K562 (cell line): ENCODE measurements at regions not wholly inside any gene's neighbourhood (a gene's known extent, or its start where the extent isn't known, plus 50 kb on each side); places are given as distances from the start of the nearest gene placed in this dataset.

Source experiments
- ATAC-seq: fragments of 200-7000 bp; cut with Tn5 transposase; 3 replicates; pipeline ENCODE4 v1.9.1; 2020; ENCODE audit warnings: moderate library complexity
- BruUV-seq: library from RNA; stranded (reverse); fragments of 400-500 nt; replicated peaks from 2 replicates; lab custom pipeline; 2021; lab: Mats Ljungman, UMichigan
- CTCF ChIA-PET: fragments of 300-600 bp; formaldehyde crosslinking; extraction: SDS; loops from one replicate; lab custom pipeline; 2021; ENCODE audit warnings: low intra/inter-chr PET ratio; lab: Yijun Ruan, JAX
- POLR2A ChIA-PET: fragments of 300-600, 350-650 bp; sonication (Branson Sonifier 250); formaldehyde crosslinking; extraction: SDS; loops from one replicate; lab custom pipeline; 2021; ENCODE audit warnings: antibody characterized with exemption, inconsistent platforms; lab: Yijun Ruan, JAX
- DNase-seq, 4 experiments: peaks; one replicate each; pipeline versions ENCODE4 v3.0.0 to v3.0.0-alpha.2; 2011 to 2018; ENCODE audit warnings: low spot score in 3 of 4, mixed read lengths in 3 of 4; ENCODE audit errors: extremely low read depth in 1 of 4
- FAIRE-seq: peaks from 2 replicates; lab custom pipeline; 2011; peaks lifted over from hg19 to GRCh38; lab: Jason Lieb, UNC
- H2AFZ ChIP-seq: 2 replicates; pipeline ENCODE4 v1.6.0; 2011; ENCODE audit warnings: low read depth, low read length, control low read depth, inconsistent platforms
- H3K27ac ChIP-seq: fragments of 200-600 bp; 3 replicates; pipeline ENCODE4 v1.8.0; 2011; ENCODE audit warnings: low read depth, mild to moderate bottlenecking, control low read depth, inconsistent platforms, low read length, moderate library complexity, mixed read lengths; ENCODE audit errors: extremely low read depth
- H3K27me3 ChIP-seq, 2 experiments: fragments of 300-600 bp in 1 of 2; 2 replicates in 1 of 2; 3 replicates in 1 of 2; pipeline versions ENCODE4 v1.6.0 to v1.8.0; 2011; ENCODE audit warnings: inconsistent platforms in 2 of 2, low read length in 2 of 2, mild to moderate bottlenecking in 1 of 2, mixed read lengths in 1 of 2, moderate library complexity in 1 of 2; ENCODE audit not compliant: control insufficient read depth in 2 of 2, insufficient read depth in 2 of 2
- H3K36me3 ChIP-seq: fragments of 300-600 bp; 3 replicates; pipeline ENCODE4 v1.8.0; 2011; ENCODE audit warnings: mild to moderate bottlenecking, low read length, inconsistent platforms; ENCODE audit not compliant: control insufficient read depth, insufficient read depth
- H3K4me1 ChIP-seq, 2 experiments: fragments of 200-600 bp in 1 of 2; replicated peaks in 1 of 2; 2 replicates in 1 of 2; 3 replicates in 1 of 2; pipeline versions ENCODE4 v1.5.1 to v1.8.0; 2011; ENCODE audit warnings: inconsistent platforms in 2 of 2, low read length in 2 of 2, mild to moderate bottlenecking in 1 of 2, mixed read lengths in 1 of 2, moderate library complexity in 1 of 2; ENCODE audit not compliant: control insufficient read depth in 2 of 2, insufficient read depth in 2 of 2
- H3K4me2 ChIP-seq: 2 replicates; pipeline ENCODE4 v1.6.1; 2011; ENCODE audit warnings: low read length, control low read depth, inconsistent platforms, mixed read lengths; ENCODE audit not compliant: insufficient read depth
- H3K4me3 ChIP-seq: fragments of 200-600 bp; sonication (generic), shearing (Covaris generic); 2 replicates; pipeline ENCODE4 v1.5.1; 2016; ENCODE audit warnings: control low read depth, inconsistent platforms
- H3K79me2 ChIP-seq: fragments of 200-600 bp; 3 replicates; pipeline ENCODE4 v1.8.0; 2011; ENCODE audit warnings: low read length, inconsistent platforms; ENCODE audit not compliant: control insufficient read depth, insufficient read depth
- H3K9ac ChIP-seq, 2 experiments: 2 replicates each; pipeline versions ENCODE4 v1.6.0 to v1.6.1; 2011; ENCODE audit warnings: low read depth in 2 of 2, low read length in 2 of 2, control low read depth in 1 of 2, inconsistent platforms in 1 of 2, mild to moderate bottlenecking in 1 of 2, mixed read lengths in 1 of 2; ENCODE audit not compliant: insufficient read depth in 1 of 2
- H3K9me1 ChIP-seq: one replicate; pipeline ENCODE4 v1.6.0; 2011; ENCODE audit warnings: inconsistent platforms, mild to moderate bottlenecking, low read length, moderate library complexity; ENCODE audit not compliant: control insufficient read depth, insufficient read depth
- H3K9me3 ChIP-seq: replicated peaks from 2 replicates; pipeline ENCODE4 v1.5.1; 2011; ENCODE audit warnings: low read depth, low read length, inconsistent platforms; ENCODE audit not compliant: control insufficient read depth, insufficient read depth
- H4K20me1 ChIP-seq: replicated peaks from 2 replicates; pipeline ENCODE4 v1.6.1; 2011; ENCODE audit warnings: low read length, inconsistent platforms, mixed read lengths; ENCODE audit not compliant: control insufficient read depth, insufficient read depth
- GATAD2B ChIP-seq: fragments of 450-650 bp; IDR thresholded peaks from 2 replicates; pipeline ENCODE4 v1.6.1; 2017; ENCODE audit warnings: mild to moderate bottlenecking, borderline replicate concordance
- HINFP ChIP-seq: fragments of 450-650 bp; conservative IDR thresholded peaks from 2 replicates; pipeline ENCODE4 v1.6.1; 2016; ENCODE audit warnings: missing genetic modification characterization, low read depth, mild to moderate bottlenecking, control low read depth, missing compliant biosample characterization
- LEF1 ChIP-seq: fragments of 450-650 bp; IDR thresholded peaks from 2 replicates; pipeline ENCODE4 v1.6.1; 2016; ENCODE audit warnings: mild to moderate bottlenecking
- XRCC4 ChIP-seq: IDR thresholded peaks from one replicate; pipeline ENCODE4 v1.6.1; 2011; ENCODE audit not compliant: insufficient read depth, insufficient read length; ENCODE audit errors: extremely low read depth
- ZNF518B ChIP-seq: fragments of 250-450 bp; sonication (Bioruptor Pico); IDR thresholded peaks from 2 replicates; pipeline ENCODE4 v1.5.0; 2021; ENCODE audit warnings: mild to moderate bottlenecking, moderate library complexity
- ZNF584 ChIP-seq: fragments of 200-800 bp; sonication (Bioruptor generic); IDR thresholded peaks from 2 replicates; pipeline ENCODE4 v1.6.1; 2016; ENCODE audit warnings: low read depth, mild to moderate bottlenecking, missing genetic modification characterization, missing compliant biosample characterization
- WGBS: fragments of 100-300 bp; shearing (Covaris generic); methylation state at CpG from one replicate; pipeline ENCODE4 v1.1.6; 2016; ENCODE audit warnings: low coverage, mixed read lengths; ENCODE audit not compliant: insufficient coverage; ENCODE audit errors: missing lambda C conversion rate; 5-methylcytosine and 5-hydroxymethylcytosine counted together
- in situ Hi-C: fragments of 300-500 bp; cut with MboI; formaldehyde crosslinking; loops from 4 replicates; pipeline ENCODE4 v1.15.0; 2018; ENCODE audit warnings: inconsistent platforms, mixed read lengths
- intact Hi-C: fragments of 100-400 bp; cut with micrococcal nuclease; formaldehyde crosslinking; loops from 2 replicates; pipeline ENCODE4 v1.14.2; 2022

- Histone ChIP-seq H3K9me3 (no peaks in the 10 kb centered on the region), H3K79me2 (no peaks in the 10 kb centered on the region), H3K36me3 (no peaks in the 10 kb centered on the region), H2AFZ (no peak overlapping the region), H3K27ac (no peak overlapping the region), H3K9ac (no peak overlapping the region), H3K4me3 (no peak overlapping the region), H3K4me1 (no peaks in the 10 kb centered on the region), H4K20me1 (no peaks in the 10 kb centered on the region), H3K27me3 (no peaks in the 10 kb centered on the region), H3K9me1 (peaks cover 3% of the 10 kb centered on the region), H3K4me2 (no peak overlapping the region)
- in situ Hi-C loops: no loop called here
- ChIA-PET CTCF (no interaction called here), POLR2A (no interaction called here)
- intact Hi-C loops: loop anchor here (5.0 kb wide), 1 partner anchor 193 kb away; no protein-coding TSS in a partner anchor
- no TSS peak for BruUV-seq
- no peak for TF ChIP-seq ZNF518B (CRISPR knock-in tag)
- FAIRE-seq (no peak), DNase-seq (no peak), ATAC-seq (no peak)
Observed at GRCh38 chr14:51784466-51784865, 75.9 kb upstream of the GNG2 start.

GRCh38 chr14:51786227-51786626 lies 74.2 kb upstream of the GNG2 start:
- Histone ChIP-seq H3K79me2 (no peaks in the 10 kb centered on the region), H3K27ac (no peak overlapping the region), H3K4me3 (no peak overlapping the region), H2AFZ (no peak overlapping the region), H3K4me1 (no peaks in the 10 kb centered on the region), H3K9me3 (no peaks in the 10 kb centered on the region), H3K9me1 (no peaks in the 10 kb centered on the region), H3K9ac (no peak overlapping the region), H3K4me2 (no peak overlapping the region), H3K27me3 (no peaks in the 10 kb centered on the region), H3K36me3 (no peaks in the 10 kb centered on the region), H4K20me1 (no peaks in the 10 kb centered on the region)
- no peak for TF ChIP-seq LEF1
- TF ChIP-seq GATAD2B: no peak
- TF ChIP-seq HINFP (tag): no peak
- TF ChIP-seq ZNF584 (CRISPR knock-in tag): no peak
- no peak for TF ChIP-seq XRCC4
- ATAC-seq (no peak), DNase-seq (no peak), FAIRE-seq (no peak)
- ChIA-PET POLR2A (no interaction called here), CTCF (no interaction called here)
- intact Hi-C loops: no loop called here
- in situ Hi-C loops: no loop called here
- WGBS: 22% methylated on average over 3 of the region's 3 CpGs
- no TSS peak for BruUV-seq
